Body of pancreas (tissue), 4 donors: ENCODE measurements at regions not wholly inside any gene's neighbourhood (a gene's known extent, or its start where the extent isn't known, plus 50 kb on each side); places are given as distances from the start of the nearest gene placed in this dataset. TPM values are rescaled to one million over a fixed set of nuclear protein-coding genes. Genes with fewer than 3 reads are reported as not detected.

Source experiments
- ATAC-seq: fragments of 150-250 bp; one replicate; pipeline ENCODE4 v1.9.1; 2016
- DNase-seq, 4 donors: peaks; one replicate each; pipeline ENCODE4 v3.0.0-alpha.2; 2019
- H3K27ac ChIP-seq, 4 donors: fragments of 200-600 bp; sonication (generic); 1 replicate in 3 of 4; 2 replicates in 1 of 4; pipeline versions ENCODE4 v1.5.1 to v1.6.1; 2016 to 2019; ENCODE audit warnings: mild to moderate bottlenecking in 1 of 4, mixed read lengths in 1 of 4, moderate library complexity in 1 of 4
- H3K27me3 ChIP-seq, 2 donors: fragments of 200-600 bp; sonication (generic); one replicate each; pipeline ENCODE4 v1.6.0; 2016; ENCODE audit warnings: mild to moderate bottlenecking in 1 of 2
- H3K36me3 ChIP-seq, 2 donors: fragments of 200-600 bp; sonication (generic); replicated peaks in 1 of 2; 2 replicates each; pipeline ENCODE4 v1.5.1; 2016; ENCODE audit warnings: low read depth in 2 of 2; ENCODE audit not compliant: insufficient read depth in 1 of 2
- H3K4me1 ChIP-seq: fragments of 200-600 bp; sonication (generic); one replicate; pipeline ENCODE4 v1.6.0; 2016
- H3K4me3 ChIP-seq, 2 donors: fragments of 200-600 bp; sonication (generic); 1 replicate in 1 of 2; 2 replicates in 1 of 2; pipeline ENCODE4 v1.5.1; 2016 to 2019
- H3K9me3 ChIP-seq, 3 donors: fragments of 200-600 bp; sonication (generic); 1 replicate in 2 of 3; 2 replicates in 1 of 3; pipeline ENCODE4 v1.5.1; 2016
- CTCF ChIP-seq, 7 experiments: fragments of 450-650 bp in 4 of 7; fragments of 200-600 bp in 3 of 7; sonication (generic) in 3 of 7; IDR thresholded peaks; one replicate each; pipeline ENCODE4 v1.5.1; 2016 to 2019; ENCODE audit warnings: antibody characterized with exemption in 7 of 7
- POLR2A ChIP-seq, 3 donors: fragments of 450-650 bp; IDR thresholded peaks; one replicate each; pipeline ENCODE4 v1.6.1; 2016; ENCODE audit warnings: antibody characterized with exemption in 3 of 3, mild to moderate bottlenecking in 2 of 3
- WGBS, 2 donors: methylation state at CpG; one replicate each; pipeline ENCODE4 v1.1.5; 2017; 5-methylcytosine and 5-hydroxymethylcytosine counted together
- intact Hi-C: fragments of 100-400 bp; cut with DNase I; formaldehyde crosslinking; loops from one replicate; pipeline ENCODE4 v1.15.1; 2023
- small RNA-seq: library from RNA; depleted of rRNA; stranded (forward); fragments of <200 nt; gene quantifications from one replicate; pipeline ENCODE3, GENCODE V24; 2016

DNA sequence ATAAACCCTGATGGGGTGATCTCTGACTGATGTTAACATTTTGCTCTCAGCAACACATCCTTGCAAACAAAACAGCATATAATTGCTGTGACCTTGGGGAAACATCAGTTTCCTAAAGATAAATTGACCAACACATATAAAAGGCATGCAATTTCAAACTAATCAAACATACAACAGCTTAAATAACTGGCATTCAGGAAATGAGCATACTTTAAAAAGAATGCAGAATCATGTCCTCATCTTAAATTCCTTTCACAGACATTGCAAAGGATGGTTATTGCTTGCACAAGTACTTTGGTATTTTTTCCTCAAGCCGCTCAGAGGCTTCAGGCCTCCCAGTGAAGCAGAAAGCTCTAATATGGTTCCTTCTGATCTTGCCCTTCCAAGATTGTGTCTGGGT, 53.4 kb upstream of the RGS18 start:
- Histone ChIP-seq H3K27ac (no peak overlapping the region), H3K36me3 (no peaks in the 10 kb centered on the region), H3K4me1 (no peaks in the 10 kb centered on the region), H3K27me3 (no peaks in the 10 kb centered on the region), H3K4me3 (no peak overlapping the region), H3K9me3 (no peaks in the 10 kb centered on the region)
- ATAC-seq, result no peak
- 70 to 80% methylated on average over 1 of the region's 1 CpG for WGBS, 2 donors
- DNase-seq, result no peak
- intact Hi-C loops, result no loop called here
- TF ChIP-seq CTCF (IDR thresholded peaks at IDR 0.05), result no peak
- no peak for TF ChIP-seq POLR2A (IDR thresholded peaks at IDR 0.05)

- H3K27me3 ChIP-seq, result no peaks in the 10 kb centered on the region
- no peaks in the 10 kb centered on the region for H3K36me3 ChIP-seq
- intact Hi-C loops, result no loop called here
- ATAC-seq (no peak), DNase-seq (no peak)
- TF ChIP-seq CTCF (IDR thresholded peaks at IDR 0.05) (no peak), POLR2A (IDR thresholded peaks at IDR 0.05) (no peak)
- no peaks in the 10 kb centered on the region for H3K4me1 ChIP-seq
- H3K4me3 ChIP-seq, result no peak overlapping the region
- WGBS, 2 donors, result 78 to 89% methylated on average over 2 of the region's 2 CpGs
- H3K9me3 ChIP-seq, result no peaks in the 10 kb centered on the region
- H3K27ac ChIP-seq, result no peak overlapping the region
Observed at GRCh38 chr1:192108161-192108560, 50.1 kb upstream of the RGS18 start.

Small RNA genes lying in the stretch of these regions (small RNA-seq; reads per million reads assigned to genes)
- gene AL139135.1, result not detected
- not detected for gene AL713866.2
